ENCODE measurements at regions not wholly inside any gene's neighbourhood (a gene's known extent, or its start where the extent isn't known, plus 50 kb on each side); places are given as distances from the start of the nearest gene placed in this dataset.

GRCh38 chr6:48200869-48201390 lies 89.9 kb upstream of the PTCHD4 start:
- H3K4me1 ChIP-seq (ENCODE audit: control insufficient read depth, insufficient read depth, low read length): no peaks in the 10 kb centered on the region
- H3K27ac ChIP-seq (ENCODE audit: control insufficient read depth, insufficient read depth): no peak overlapping the region
- DNase-seq (ENCODE audit: low read depth, low spot score) (no peak), ATAC-seq (no peak), FAIRE-seq (no peak)
- no peaks in the 10 kb centered on the region for H4K20me1 ChIP-seq (ENCODE audit: control insufficient read depth, insufficient read depth)
- WGBS (ENCODE audit: insufficient coverage, insufficient replicate concordance, low lambda C conversion rate, missing lambda C conversion rate): 12% methylated on average over 3 of the region's 3 CpGs
- ChIA-PET SMC1A (ENCODE audit: uncharacterized antibody, unreplicated experiment) (no interaction called here), POLR2A (no interaction called here), RAD21 (ENCODE audit: unreplicated experiment) (no interaction called here), CTCF (interaction anchor here (1.4 kb wide), 1 partner anchor 155 kb away, joined by 3 read pairs; no protein-coding TSS in a partner anchor)
- no peaks in the 10 kb centered on the region for H3K27me3 ChIP-seq (replicated peaks in 1 of 2; ENCODE audit: control insufficient read depth in 2 of 2, insufficient read depth in 2 of 2, low read length in 1 of 2)
- no peak overlapping the region for H3K9ac ChIP-seq (ENCODE audit: control insufficient read depth, insufficient read depth, low read length)
- H3K79me2 ChIP-seq (ENCODE audit: control insufficient read depth, insufficient read depth, low read length): no peaks in the 10 kb centered on the region
- H2AFZ ChIP-seq (ENCODE audit: control insufficient read depth, low read depth, low read length): no peak overlapping the region
- no peaks in the 10 kb centered on the region for H3K9me3 ChIP-seq (replicated peaks; ENCODE audit: control insufficient read depth, insufficient read depth, low read length)
- in situ Hi-C loops (cut with MboI): no loop called here
- TF ChIP-seq TCF7 (IDR thresholded peaks at IDR 0.05; ENCODE audit: borderline replicate concordance) (no peak), IKZF2 (IDR thresholded peaks at IDR 0.05) (no peak), RBBP5 (conservative IDR thresholded peaks at IDR 0.05) (no peak), POLR2AphosphoS5 (IDR thresholded peaks at IDR 0.05; ENCODE audit: low read length) (no peak), RCOR1 (conservative IDR thresholded peaks at IDR 0.05; ENCODE audit: low read depth, low read length) (no peak)
- H3K36me3 ChIP-seq (ENCODE audit: control insufficient read depth in 2 of 2, insufficient read depth in 2 of 2, low read length in 1 of 2): no peaks in the 10 kb centered on the region
- H3K4me2 ChIP-seq (ENCODE audit: control insufficient read depth, insufficient read depth): no peak overlapping the region
- intact Hi-C loops (cut with micrococcal nuclease; ENCODE audit: unreplicated experiment): no loop called here
- no TSS peak for BruUV-seq (replicated peaks)
- H3K4me3 ChIP-seq: no peak overlapping the region

DNA sequence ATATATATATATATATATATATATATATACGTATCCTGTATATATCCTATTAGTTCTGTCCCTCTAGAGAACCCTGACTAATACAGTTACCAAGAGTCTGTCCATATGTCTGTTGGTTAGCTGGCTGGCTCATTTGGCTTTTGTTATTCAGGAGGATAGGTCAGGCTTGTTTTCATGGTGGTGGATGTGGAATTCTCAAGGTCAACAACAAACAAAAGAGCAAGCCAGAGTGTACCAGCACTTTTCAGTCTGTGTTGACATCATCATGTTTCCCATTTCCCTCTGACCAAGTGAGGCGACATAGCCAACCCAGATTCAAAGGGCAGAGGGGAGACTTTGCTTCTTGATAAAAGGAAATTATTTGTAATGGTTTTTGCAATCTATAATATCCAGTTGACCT lies 88.5 kb upstream of the PTCHD4 start:
- H3K27me3 ChIP-seq (replicated peaks in 1 of 2; ENCODE audit: control insufficient read depth in 2 of 2, insufficient read depth in 2 of 2, low read length in 1 of 2): no peaks in the 10 kb centered on the region
- no peak overlapping the region for H2AFZ ChIP-seq (ENCODE audit: control insufficient read depth, low read depth, low read length)
- in situ Hi-C loops (cut with MboI): no loop called here
- H3K27ac ChIP-seq (ENCODE audit: control insufficient read depth, insufficient read depth): no peak overlapping the region
- BruUV-seq (replicated peaks): no TSS peak
- no peaks in the 10 kb centered on the region for H3K36me3 ChIP-seq (ENCODE audit: control insufficient read depth in 2 of 2, insufficient read depth in 2 of 2, low read length in 1 of 2)
- ChIA-PET CTCF (interaction anchor here (1.3 to 1.4 kb wide), 2 partner anchors 12 to 154 kb away, joined by 3 read pairs; no protein-coding TSS in a partner anchor), POLR2A (no interaction called here), SMC1A (ENCODE audit: uncharacterized antibody, unreplicated experiment) (interaction anchor here (0.5 kb wide), 1 partner anchor 48 kb away, joined by 3 read pairs; no protein-coding TSS in a partner anchor), RAD21 (ENCODE audit: unreplicated experiment) (no interaction called here)
- H3K4me1 ChIP-seq (ENCODE audit: control insufficient read depth, insufficient read depth, low read length): no peaks in the 10 kb centered on the region
- H4K20me1 ChIP-seq (ENCODE audit: control insufficient read depth, insufficient read depth): no peaks in the 10 kb centered on the region
- H3K79me2 ChIP-seq (ENCODE audit: control insufficient read depth, insufficient read depth, low read length): no peaks in the 10 kb centered on the region
- 27% methylated on average over 2 of the region's 2 CpGs for WGBS (ENCODE audit: insufficient coverage, insufficient replicate concordance, low lambda C conversion rate, missing lambda C conversion rate)
- ATAC-seq: no peak
- intact Hi-C loops (cut with micrococcal nuclease; ENCODE audit: unreplicated experiment): no loop called here
- H3K9ac ChIP-seq (ENCODE audit: control insufficient read depth, insufficient read depth, low read length): no peak overlapping the region
- no peak overlapping the region for H3K4me2 ChIP-seq (ENCODE audit: control insufficient read depth, insufficient read depth)
- H3K4me3 ChIP-seq: no peak overlapping the region
- DNase-seq (ENCODE audit: low read depth, low spot score): no peak
- no peaks in the 10 kb centered on the region for H3K9me3 ChIP-seq (replicated peaks; ENCODE audit: control insufficient read depth, insufficient read depth, low read length)
- FAIRE-seq: no peak
- no peak for TF ChIP-seq PBX3 (IDR thresholded peaks at IDR 0.05; ENCODE audit: insufficient replicate concordance, low read depth, low read length)
- no peak for TF ChIP-seq CHD2 (IDR thresholded peaks at IDR 0.05; ENCODE audit: borderline replicate concordance, low read depth, low read length)
- no peak for TF ChIP-seq CHD4 (IDR thresholded peaks at IDR 0.05)
- no peak for TF ChIP-seq RBBP5 (conservative IDR thresholded peaks at IDR 0.05)
- no peak for TF ChIP-seq RAD21 (IDR thresholded peaks at IDR 0.05; ENCODE audit: insufficient read depth, low read depth, low read length)
- TF ChIP-seq MAX (IDR thresholded peaks at IDR 0.05; ENCODE audit: low read depth, low read length): no peak
- no peak for TF ChIP-seq KAT2A (conservative IDR thresholded peaks at IDR 0.05; ENCODE audit: control insufficient read depth, low read depth, low read length)
- TF ChIP-seq, protein P1, sequence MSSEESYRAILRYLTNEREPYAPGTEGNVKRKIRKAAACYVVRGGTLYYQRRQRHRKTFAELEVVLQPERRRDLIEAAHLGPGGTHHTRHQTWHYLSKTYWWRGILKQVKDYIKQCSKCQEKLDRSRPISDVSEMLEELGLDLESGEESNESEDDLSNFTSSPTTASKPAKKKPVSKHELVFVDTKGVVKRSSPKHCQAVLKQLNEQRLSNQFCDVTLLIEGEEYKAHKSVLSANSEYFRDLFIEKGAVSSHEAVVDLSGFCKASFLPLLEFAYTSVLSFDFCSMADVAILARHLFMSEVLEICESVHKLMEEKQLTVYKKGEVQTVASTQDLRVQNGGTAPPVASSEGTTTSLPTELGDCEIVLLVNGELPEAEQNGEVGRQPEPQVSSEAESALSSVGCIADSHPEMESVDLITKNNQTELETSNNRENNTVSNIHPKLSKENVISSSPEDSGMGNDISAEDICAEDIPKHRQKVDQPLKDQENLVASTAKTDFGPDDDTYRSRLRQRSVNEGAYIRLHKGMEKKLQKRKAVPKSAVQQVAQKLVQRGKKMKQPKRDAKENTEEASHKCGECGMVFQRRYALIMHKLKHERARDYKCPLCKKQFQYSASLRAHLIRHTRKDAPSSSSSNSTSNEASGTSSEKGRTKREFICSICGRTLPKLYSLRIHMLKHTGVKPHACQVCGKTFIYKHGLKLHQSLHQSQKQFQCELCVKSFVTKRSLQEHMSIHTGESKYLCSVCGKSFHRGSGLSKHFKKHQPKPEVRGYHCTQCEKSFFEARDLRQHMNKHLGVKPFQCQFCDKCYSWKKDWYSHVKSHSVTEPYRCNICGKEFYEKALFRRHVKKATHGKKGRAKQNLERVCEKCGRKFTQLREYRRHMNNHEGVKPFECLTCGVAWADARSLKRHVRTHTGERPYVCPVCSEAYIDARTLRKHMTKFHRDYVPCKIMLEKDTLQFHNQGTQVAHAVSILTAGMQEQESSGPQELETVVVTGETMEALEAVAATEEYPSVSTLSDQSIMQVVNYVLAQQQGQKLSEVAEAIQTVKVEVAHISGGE (CRISPR knock-in tag; IDR thresholded peaks at IDR 0.05): no peak
- TF ChIP-seq NR2F1 (conservative IDR thresholded peaks at IDR 0.05): no peak

Measured in GM12878 (cell line).